ENCODE measurements at regions not wholly inside any gene's neighbourhood (a gene's known extent, or its start where the extent isn't known, plus 50 kb on each side); places are given as distances from the start of the nearest gene placed in this dataset.

DNA sequence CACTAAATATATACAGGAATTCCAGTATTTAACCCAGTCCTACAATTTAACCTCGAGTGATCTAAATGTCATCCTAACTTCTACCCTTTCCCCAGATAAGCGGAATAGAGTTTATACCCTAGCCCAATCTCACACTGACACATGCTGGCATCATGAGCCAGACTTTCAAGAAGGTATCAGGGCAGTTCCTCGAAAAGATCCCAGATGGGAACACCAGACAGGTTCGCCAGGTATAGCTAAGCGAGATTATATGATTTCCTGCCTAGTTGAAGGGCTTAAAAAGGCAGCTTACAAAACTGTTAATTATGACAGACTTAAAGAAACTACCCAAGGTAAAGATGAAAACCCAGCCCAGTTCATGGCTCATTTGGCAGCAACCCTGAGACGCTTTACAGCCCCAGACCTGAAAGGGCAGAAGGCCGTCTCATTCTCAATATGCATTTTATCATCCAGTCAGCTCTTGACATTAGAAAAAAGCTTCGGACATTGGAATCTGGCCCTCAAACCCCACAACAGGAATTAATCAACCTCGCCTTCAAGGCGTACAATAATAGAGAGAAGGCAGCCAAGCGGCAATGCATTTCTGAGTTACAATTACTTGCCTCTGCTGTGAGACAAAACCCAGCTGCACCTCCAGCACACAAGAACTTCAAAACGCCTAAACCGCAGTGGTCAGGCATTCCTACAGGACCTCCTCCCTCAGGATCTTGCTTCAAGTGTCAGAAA, 668.2 kb upstream of the PKDCC start:
- Histone ChIP-seq H3K27ac (no peak overlapping the region), H3K4me2 (no peak overlapping the region), H3K4me3 (no peak overlapping the region), H3K27me3 (no peaks in the 10 kb centered on the region), H3K4me1 (no peaks in the 10 kb centered on the region), H4K20me1 (no peaks in the 10 kb centered on the region), H3K9ac (no peak overlapping the region), H3K36me3 (no peaks in the 10 kb centered on the region), H3K9me3 (replicated peaks in 1 of 11) (no peaks in the 10 kb centered on the region)
- TF ChIP-seq Cebpa-rat (IDR thresholded peaks at IDR 0.05): no peak

DNA sequence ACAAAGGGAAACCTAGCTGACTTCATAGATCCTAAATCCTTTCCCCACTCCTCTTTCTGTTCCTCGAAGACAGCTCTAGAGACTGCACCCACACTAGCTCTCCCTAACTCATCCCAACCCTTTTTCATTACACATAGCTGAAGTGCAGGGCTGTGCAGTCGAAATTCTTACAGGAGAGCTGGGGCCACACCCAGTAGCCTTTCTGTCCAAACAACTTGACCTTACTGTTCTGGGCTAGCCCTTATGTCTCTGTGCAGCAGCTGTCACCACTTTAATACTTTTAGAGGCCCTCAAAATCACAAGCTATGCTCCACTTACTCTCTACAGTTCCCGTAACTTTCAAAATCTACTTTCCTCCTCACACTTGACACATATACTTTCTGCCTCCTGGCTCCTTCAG, 666.1 kb upstream of the PKDCC start:
- Histone ChIP-seq H3K4me1 (no peaks in the 10 kb centered on the region), H3K4me2 (no peak overlapping the region), H3K27me3 (no peaks in the 10 kb centered on the region), H3K4me3 (no peak overlapping the region), H3K9me3 (replicated peaks in 1 of 11) (no peaks in the 10 kb centered on the region), H3K27ac (no peak overlapping the region), H4K20me1 (no peaks in the 10 kb centered on the region), H3K36me3 (no peaks in the 10 kb centered on the region), H3K9ac (no peak overlapping the region)
- no peak for TF ChIP-seq Cebpa-rat (IDR thresholded peaks at IDR 0.05)

DNA sequence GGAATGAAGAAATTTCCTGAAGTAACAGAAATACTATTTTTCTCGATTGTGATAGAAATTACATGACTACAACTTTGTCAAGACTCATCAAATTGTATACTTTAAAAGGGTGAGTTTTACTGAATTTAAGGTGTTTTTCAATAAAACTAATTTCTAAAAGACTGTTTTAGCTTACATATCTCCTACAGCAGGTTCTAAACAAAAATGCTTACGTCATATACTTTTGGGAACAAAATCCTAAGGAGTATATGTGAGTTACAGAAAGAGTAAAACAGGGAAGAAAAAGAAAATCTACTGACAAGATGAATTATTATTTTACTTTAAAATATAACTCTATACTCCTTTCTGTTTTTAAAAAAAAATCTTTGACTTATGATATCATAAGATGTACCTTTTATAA, 660.3 kb upstream of the PKDCC start:
- Histone ChIP-seq H3K9ac (no peak overlapping the region), H3K27ac (no peak overlapping the region), H4K20me1 (no peaks in the 10 kb centered on the region), H3K4me3 (no peak overlapping the region), H3K9me3 (replicated peaks in 1 of 11) (no peaks in the 10 kb centered on the region), H3K4me1 (no peaks in the 10 kb centered on the region), H3K27me3 (no peaks in the 10 kb centered on the region), H3K36me3 (no peaks in the 10 kb centered on the region), H3K4me2 (no peak overlapping the region)
- no peak for TF ChIP-seq Cebpa-rat (IDR thresholded peaks at IDR 0.05)

DNA sequence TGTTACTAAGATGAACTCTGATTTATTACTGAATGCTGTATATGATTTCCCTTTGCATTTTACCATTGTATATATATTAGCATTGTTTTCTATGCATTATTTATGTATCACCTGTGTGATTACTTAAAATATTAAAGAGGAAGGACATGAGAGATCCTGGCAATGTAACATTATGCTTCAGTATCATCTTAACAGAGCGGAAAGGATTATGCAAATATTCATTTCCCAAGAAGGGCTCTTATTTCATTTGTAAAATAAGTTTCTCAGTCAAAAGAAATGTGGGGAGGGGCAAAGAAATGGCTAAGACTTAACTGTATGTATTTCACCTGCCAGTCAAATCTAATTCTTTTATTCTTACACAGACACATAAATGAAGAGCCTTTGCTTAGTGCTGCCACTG, 654.2 kb upstream of the PKDCC start:
- H3K4me3 ChIP-seq: no peak overlapping the region
- H4K20me1 ChIP-seq: no peaks in the 10 kb centered on the region
- H3K36me3 ChIP-seq: no peaks in the 10 kb centered on the region
- H3K27ac ChIP-seq: no peak overlapping the region
- H3K9ac ChIP-seq: no peak overlapping the region
- no peaks in the 10 kb centered on the region for H3K4me1 ChIP-seq
- no peak overlapping the region for H3K4me2 ChIP-seq
- H3K9me3 ChIP-seq (replicated peaks in 1 of 11): peaks cover 0 to 11% (median 0%) of the 10 kb centered on the region in 11 experiments; a peak in 6 of 22 replicates
- no peak for TF ChIP-seq Cebpa-rat (IDR thresholded peaks at IDR 0.05)
- no peaks in the 10 kb centered on the region for H3K27me3 ChIP-seq

DNA sequence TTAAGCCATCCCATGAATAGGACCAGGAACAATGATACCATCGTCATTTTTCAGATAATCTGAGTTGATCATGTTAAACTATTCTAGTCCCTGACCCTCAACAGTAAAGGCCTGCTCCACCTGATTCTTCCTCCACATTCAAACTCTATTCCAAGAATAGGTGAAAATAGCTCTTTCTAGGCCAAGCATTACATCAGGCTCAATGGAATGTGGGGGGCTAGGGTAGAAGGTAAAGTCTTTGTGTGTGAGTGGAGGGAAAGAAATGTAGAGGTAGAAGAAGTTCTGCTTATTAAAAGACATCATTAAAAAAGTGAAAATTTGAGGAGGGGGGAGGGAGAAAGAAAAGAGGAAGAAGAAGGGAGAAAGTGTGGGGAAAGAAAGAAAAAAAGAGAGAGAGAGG, 653.3 kb upstream of the PKDCC start:
- H3K4me2 ChIP-seq: no peak overlapping the region
- H3K4me3 ChIP-seq: no peak overlapping the region
- H3K27me3 ChIP-seq: no peaks in the 10 kb centered on the region
- H3K27ac ChIP-seq: no peak overlapping the region
- H4K20me1 ChIP-seq: no peaks in the 10 kb centered on the region
- no peak overlapping the region for H3K9ac ChIP-seq
- H3K36me3 ChIP-seq: no peaks in the 10 kb centered on the region
- TF ChIP-seq Cebpa-rat (IDR thresholded peaks at IDR 0.05): no peak
- H3K4me1 ChIP-seq: no peaks in the 10 kb centered on the region
- H3K9me3 ChIP-seq (replicated peaks in 1 of 11): peaks cover 0 to 11% (median 0%) of the 10 kb centered on the region in 11 experiments; a peak in 6 of 22 replicates

DNA sequence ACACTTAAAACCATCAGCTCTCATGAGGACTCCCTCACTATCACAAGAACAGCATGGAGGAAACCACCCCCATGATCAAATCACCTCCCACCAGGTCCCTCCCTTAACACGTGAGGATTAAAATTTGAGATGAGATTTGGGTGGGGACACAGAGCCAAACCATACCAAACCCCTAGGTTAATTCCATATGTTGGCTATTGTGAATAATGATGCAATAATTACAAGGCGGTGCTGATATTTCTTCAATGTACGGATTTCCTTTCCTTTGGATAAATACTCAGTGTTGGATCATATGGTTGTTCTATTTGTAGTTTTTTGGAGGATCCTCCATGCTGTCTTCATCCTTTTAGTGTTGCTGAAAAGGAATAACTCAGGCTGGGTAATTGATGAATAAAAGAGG, 652.1 kb upstream of the PKDCC start:
- no peak overlapping the region for H3K4me3 ChIP-seq
- no peaks in the 10 kb centered on the region for H3K36me3 ChIP-seq
- no peaks in the 10 kb centered on the region for H4K20me1 ChIP-seq
- H3K4me2 ChIP-seq: no peak overlapping the region
- H3K27me3 ChIP-seq: no peaks in the 10 kb centered on the region
- H3K9ac ChIP-seq: no peak overlapping the region
- H3K4me1 ChIP-seq: no peaks in the 10 kb centered on the region
- H3K27ac ChIP-seq: no peak overlapping the region
- TF ChIP-seq Cebpa-rat (IDR thresholded peaks at IDR 0.05): no peak
- peaks cover 0 to 11% (median 0%) of the 10 kb centered on the region in 11 experiments; a peak in 6 of 22 replicates for H3K9me3 ChIP-seq (replicated peaks in 1 of 11)

DNA sequence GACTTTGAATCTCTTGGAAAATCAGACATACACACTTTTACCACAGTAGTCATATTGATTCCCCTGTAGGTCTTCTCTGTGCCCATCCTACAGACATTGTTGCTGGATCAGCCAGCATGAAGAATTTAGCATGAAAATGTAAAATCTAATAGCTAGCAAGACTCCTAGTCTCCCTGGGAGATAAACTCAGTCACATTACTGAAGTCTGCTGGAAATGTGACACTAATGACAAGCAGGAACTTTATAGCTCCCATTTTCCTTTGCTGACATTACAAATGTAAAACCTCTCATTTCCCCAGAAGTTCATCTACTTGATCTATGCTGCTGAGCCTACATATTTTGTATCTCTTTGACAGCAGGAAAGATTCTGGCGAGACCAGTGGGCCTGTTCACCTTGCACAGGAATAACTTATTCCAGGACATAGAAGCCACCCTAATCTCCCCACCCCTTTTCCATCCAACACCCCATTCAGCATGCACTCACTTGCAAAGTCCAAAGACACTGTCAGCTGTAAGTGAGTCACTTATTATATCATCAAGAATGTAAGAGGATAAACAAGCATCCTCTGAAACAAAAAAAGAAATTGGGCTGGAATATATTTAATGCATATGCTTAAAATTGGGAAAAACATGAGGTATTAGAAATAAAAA, 648.3 kb upstream of the PKDCC start:
- TF ChIP-seq Cebpa-rat (IDR thresholded peaks at IDR 0.05): no peak
- Histone ChIP-seq H3K9me3 (replicated peaks in 1 of 11) (peaks cover 0 to 11% (median 0%) of the 10 kb centered on the region in 11 experiments; a peak in 6 of 22 replicates), H3K36me3 (no peaks in the 10 kb centered on the region), H3K27ac (no peak overlapping the region), H3K4me3 (no peak overlapping the region), H3K9ac (no peak overlapping the region), H3K27me3 (no peaks in the 10 kb centered on the region), H3K4me2 (no peak overlapping the region), H3K4me1 (no peaks in the 10 kb centered on the region), H4K20me1 (no peaks in the 10 kb centered on the region)

DNA sequence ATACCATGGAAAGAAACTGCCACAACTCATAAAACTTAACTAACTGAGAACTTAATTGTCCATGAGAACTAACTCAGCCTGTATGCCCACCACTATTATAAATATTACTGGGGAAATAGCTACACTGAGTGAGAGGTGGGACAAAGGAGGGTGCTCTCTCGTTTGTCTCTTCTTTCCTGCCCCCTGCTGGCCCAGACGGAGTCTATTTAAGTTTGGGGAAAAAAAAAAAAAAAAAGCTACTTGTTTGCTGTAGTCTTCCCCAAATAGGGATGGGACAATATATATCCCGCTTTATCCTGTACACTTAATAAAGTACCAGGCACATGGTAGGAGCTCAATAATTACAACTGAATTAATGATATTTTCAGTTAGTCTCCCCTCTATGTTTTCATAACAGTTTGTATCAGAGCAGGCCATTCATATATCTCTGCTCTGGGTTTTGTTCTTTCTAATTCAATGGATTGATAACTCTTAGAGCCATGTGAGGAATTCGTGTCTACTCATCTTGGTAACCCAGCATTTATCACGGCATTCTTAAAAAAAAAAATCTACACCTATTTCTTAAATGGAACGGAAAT, 647.6 kb upstream of the PKDCC start:
- Histone ChIP-seq H3K4me1 (no peaks in the 10 kb centered on the region), H3K4me2 (no peak overlapping the region), H3K27me3 (no peaks in the 10 kb centered on the region), H3K27ac (no peak overlapping the region), H3K9me3 (replicated peaks in 1 of 11) (peaks cover 0 to 11% (median 0%) of the 10 kb centered on the region in 11 experiments; a peak in 6 of 22 replicates), H3K36me3 (no peaks in the 10 kb centered on the region), H3K4me3 (no peak overlapping the region), H3K9ac (no peak overlapping the region), H4K20me1 (no peaks in the 10 kb centered on the region)
- no peak for TF ChIP-seq Cebpa-rat (IDR thresholded peaks at IDR 0.05)

DNA sequence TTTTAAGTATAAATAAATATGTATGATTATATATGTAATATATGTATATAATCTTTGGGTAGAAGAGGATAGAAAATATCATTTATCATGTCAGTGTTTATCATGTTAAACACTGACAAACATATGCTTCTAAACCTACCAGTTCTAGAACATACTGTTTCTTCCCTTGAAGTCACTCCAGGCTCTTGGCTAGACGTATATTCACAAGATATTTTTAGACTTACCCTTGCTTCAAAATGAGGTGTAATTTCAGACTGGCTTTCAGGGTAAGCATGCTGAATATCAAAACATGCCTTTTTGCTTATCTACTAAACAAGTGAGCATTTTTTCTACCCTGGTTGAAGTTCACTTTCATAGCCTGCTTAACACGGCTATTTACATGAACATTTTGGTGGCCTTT, 642.4 kb upstream of the PKDCC start:
- TF ChIP-seq Cebpa-rat (IDR thresholded peaks at IDR 0.05): no peak
- Histone ChIP-seq H3K4me3 (no peak overlapping the region), H4K20me1 (no peaks in the 10 kb centered on the region)

DNA sequence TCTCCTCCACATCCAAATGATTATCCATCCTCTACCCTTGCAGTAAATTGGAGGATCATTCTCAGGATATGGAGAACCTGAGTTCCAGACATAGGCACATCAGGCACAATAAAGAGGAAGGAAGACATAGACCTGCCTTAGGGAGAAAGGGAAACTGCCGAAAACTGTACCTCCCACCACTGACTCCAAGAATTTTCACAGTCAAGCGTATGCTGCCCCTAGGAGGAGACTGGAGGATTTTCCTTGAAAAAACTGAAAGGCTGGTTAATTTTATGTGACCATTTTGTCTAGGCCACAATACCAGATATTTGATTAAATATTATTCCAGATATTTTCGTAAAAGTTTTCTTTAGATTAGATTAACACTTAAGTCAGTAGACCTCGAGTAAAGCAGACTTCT, 638.5 kb upstream of the PKDCC start:
- Histone ChIP-seq H3K27ac (no peak overlapping the region), H3K36me3 (no peaks in the 10 kb centered on the region), H3K27me3 (no peaks in the 10 kb centered on the region), H3K4me3 (no peak overlapping the region), H3K4me1 (no peaks in the 10 kb centered on the region), H3K9ac (no peak overlapping the region), H4K20me1 (no peaks in the 10 kb centered on the region), H3K9me3 (replicated peaks in 1 of 11) (no peaks in the 10 kb centered on the region), H3K4me2 (no peak overlapping the region)
- no peak for TF ChIP-seq Cebpa-rat (IDR thresholded peaks at IDR 0.05)

More for the DNA sequence above, 642.4 kb upstream of the PKDCC start:
- Histone ChIP-seq H3K27me3 (no peaks in the 10 kb centered on the region), H3K4me1 (no peaks in the 10 kb centered on the region), H3K27ac (no peak overlapping the region), H3K9ac (no peak overlapping the region), H3K36me3 (no peaks in the 10 kb centered on the region), H3K4me2 (no peak overlapping the region), H3K9me3 (replicated peaks in 1 of 11) (no peaks in the 10 kb centered on the region)
